NCI-H187 treated with DMSO at 0.1 percent for 48 hours (cell line): ENCODE measurements at regions not wholly inside any gene's neighbourhood (a gene's known extent, or its start where the extent isn't known, plus 50 kb on each side); places are given as distances from the start of the nearest gene placed in this dataset.
"Not testable (repeated sequence)": the region's sequence is repeated elsewhere in the genome, so short reads cannot be mapped to it uniquely, and the experiment has no call there.

Source experiments
- DNase-seq: peaks from one replicate; lab custom pipeline; 2025; lab: John Stamatoyannopoulos, UW

- DNase-seq: no peak
These were observed 90.0 kb upstream of the GATB start for GRCh38 chr4:151850791-151851213.

DNA sequence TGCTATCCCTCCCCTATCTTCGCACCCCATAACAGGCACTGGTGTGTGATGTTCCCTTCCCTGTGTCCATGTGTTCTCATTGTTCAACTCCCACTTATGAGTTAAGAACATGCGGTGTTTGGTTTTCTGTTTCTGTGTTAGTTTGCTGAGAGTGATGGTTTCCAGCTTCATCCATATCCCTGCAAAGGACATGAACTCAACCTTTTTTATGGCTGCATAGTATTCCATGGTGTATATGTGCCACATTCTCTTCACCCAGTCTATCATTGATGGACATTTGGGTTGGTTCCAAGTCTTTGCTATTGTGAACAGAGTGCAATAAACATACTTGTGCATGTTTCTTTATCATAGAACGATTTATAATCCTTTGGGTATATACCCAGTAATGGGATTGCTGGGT lies 84.7 kb upstream of the GATB start:
- not testable (repeated sequence) for DNase-seq

DNA sequence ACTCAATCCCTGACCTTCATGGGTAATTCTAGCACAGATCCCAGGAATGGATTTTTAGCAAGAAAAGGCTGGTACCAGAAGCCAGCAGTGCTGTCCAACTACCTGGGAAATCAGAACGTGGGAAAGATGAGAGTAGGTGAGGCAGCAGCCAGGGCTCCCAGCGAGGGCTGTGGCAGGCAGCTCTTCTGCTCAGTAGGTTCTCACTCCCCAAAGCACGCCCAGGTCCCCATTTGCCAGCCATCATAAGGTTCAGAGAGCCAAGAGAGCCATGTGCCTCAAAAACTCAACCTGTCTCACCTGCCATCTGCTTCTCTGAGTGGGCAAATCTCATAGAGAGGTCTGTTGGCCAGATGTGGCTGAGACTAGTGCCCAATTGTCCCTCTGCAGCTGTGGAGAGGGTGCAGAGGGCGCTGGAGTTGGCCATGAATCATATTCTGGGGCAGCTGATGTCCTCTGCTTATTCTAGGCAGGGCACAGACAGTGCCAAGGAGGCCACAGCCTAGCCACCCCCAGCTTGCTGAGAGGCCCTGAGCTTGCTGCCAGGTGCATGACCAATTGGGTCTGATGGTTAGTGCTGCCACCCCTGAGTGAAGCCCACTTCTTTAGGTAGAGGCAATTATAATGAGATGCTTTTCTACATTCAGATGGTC lies 81.7 kb upstream of the GATB start:
- DNase-seq: no peak

- DNase-seq: no peak
These were observed 80.3 kb upstream of the GATB start for GRCh38 chr4:151841107-151841506.

DNA sequence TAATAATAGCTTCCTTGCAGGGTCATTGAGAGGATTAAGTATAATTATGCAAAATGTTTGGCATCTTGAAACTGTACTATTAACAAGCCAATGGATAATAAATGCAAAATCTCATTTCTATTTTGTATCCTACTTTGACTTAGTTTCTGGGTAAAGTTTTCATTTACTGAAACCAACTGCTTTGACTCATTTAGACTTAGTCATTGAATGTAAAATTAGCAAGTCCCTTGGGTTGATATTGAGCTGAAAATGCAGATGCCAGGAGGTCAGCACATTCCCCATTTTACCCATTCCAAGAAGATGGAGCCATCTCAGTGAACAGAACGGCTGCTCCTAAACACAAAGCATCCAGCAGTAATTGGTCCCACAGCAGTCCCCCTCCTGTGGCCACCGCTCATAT lies 74.7 kb upstream of the GATB start:
- DNase-seq: no peak

- DNase-seq: no peak
These were observed 72.4 kb upstream of the GATB start for GRCh38 chr4:151833174-151833573.

- DNase-seq: no peak
These were observed 70.7 kb upstream of the GATB start for GRCh38 chr4:151831526-151831925.

GRCh38 chr4:151830168-151830567 lies 69.4 kb upstream of the GATB start:
- no peak for DNase-seq

GRCh38 chr4:151829309-151829708 lies 68.5 kb upstream of the GATB start:
- no peak for DNase-seq

DNA sequence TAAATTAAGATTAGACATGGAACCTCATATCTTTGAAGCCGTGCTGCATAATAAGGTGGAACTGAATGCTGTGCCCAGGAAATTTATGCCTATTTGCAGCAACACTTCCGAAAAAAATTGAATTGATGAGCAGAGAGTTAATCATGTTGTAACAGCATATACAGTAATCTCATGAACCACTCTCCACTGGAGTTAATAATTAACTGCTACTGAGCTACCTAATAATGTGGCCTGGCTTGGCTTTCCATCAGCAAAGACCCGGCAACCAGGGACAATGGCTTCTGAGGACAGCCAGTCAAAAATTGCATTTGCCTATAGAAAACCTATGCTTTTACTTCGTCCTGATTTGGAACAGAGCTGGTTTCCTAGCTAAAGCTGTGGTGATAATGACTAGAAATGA lies 63.8 kb upstream of the GATB start:
- DNase-seq: no peak

- DNase-seq: no peak
These were observed 61.5 kb upstream of the GATB start for GRCh38 chr4:151822331-151822730.

DNA sequence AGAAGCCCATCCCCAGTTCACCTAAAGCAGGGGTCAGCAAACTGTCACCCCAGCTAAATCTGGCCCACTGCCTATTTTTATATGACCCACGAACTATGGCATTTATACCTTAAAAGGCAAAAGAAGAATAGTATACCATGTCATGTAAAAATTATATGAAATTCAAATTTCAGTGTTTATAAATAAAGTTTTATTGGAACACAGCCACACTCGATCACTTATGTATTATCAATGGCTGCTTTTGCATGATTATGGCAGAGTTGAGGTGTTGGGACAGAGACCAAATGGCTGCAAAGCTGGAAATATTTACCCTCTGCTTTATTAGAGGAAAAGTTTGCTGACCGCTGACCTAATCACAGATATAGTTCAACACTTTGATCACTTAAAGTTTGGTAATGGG lies 59.2 kb upstream of the GATB start:
- DNase-seq: no peak

DNA sequence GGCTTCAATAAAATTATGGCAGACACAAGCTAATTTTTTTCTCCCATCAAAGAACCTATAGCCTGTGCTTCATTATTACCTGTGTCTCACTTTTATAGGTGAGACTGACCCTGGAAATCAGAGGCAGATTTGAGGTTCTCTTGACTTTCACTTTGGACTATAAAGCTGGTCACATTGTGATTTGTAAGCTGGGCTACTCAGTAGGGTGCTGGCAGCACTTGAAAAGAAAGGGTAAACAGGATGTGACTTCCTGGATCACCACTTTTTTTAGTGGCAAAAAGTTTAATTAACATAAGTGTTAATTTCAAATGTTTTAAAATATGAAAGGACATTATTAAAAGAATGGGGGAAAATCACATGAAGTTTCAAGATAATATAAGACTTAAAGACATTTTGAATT lies 50.6 kb upstream of the GATB start:
- no peak for DNase-seq
